NCI-H1048 (cell line): ENCODE measurements at regions not wholly inside any gene's neighbourhood (a gene's known extent, or its start where the extent isn't known, plus 50 kb on each side); places are given as distances from the start of the nearest gene placed in this dataset.
"Not testable (repeated sequence)": the region's sequence is repeated elsewhere in the genome, so short reads cannot be mapped to it uniquely, and the experiment has no call there.

ENCODE experiments used
- DNase-seq: peaks from one replicate; lab custom pipeline; 2025; lab: John Stamatoyannopoulos, UW

DNA sequence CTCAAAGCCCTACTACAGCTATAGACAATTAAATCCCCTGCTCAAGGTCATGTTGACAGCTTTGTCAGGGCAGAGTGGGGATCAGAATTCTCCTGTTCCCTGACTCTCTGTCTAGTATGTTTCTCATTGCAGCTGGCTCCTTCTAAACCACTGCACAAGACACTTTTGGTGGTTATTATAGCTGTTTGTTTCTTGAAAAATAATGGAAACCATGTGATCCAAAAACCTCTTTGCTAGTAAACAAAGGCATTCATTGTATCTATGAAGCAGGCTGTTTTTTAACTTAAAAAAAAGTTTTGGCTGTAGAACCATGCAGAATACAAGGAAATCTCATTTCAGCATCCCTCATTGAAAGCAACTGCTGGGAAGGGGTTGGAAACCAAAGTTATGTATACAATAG lies 352.5 kb upstream of the EPHA4 start:
- no peak for DNase-seq

DNA sequence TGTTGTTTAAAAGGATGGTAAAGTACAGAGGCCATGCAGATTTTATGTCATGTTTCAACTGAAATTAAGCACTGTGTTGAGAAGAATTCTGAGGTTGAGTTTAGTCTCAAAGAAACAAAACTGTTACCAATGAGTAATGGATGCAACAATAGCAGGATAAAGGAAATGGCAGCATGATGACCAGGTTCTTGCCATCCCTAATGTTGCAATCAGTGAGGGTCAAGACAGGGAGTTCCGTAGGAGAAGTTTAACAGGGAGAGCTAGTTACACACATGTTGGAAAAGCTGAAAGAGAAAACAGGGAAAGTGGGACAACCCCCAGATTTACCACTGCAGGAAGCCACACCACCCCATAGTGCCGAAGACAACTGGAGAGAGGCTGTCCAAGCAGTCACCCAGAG lies 343.8 kb upstream of the EPHA4 start:
- no peak for DNase-seq

DNA sequence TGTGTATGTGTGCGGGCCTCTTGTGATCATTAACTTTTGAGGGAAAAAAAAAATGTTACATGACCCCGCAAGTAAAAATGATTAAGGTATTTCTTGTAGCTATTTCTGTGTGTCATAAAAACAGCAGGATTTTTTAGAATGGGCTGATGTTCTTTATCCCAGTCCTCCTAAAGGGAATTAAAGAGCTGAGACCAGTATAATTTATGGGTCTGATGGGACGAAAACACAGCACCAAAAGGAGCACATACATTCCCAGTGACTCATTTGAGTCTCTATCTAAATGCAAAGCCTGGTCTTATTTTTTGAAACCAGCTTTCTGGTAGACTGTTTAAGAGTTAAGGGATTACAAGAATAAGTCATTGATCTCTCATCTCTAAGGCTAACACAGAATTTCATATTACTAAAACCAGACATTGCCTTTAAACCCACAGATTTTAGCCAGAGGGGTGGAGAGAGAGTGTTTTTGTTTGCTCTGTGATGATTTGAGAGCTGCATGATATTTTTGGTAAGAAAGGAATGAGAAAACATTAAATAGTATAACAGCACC lies 342.3 kb upstream of the EPHA4 start:
- no peak for DNase-seq

- no peak for DNase-seq
Observed at GRCh38 chr2:221911890-221912289, 339.8 kb upstream of the EPHA4 start.

DNA sequence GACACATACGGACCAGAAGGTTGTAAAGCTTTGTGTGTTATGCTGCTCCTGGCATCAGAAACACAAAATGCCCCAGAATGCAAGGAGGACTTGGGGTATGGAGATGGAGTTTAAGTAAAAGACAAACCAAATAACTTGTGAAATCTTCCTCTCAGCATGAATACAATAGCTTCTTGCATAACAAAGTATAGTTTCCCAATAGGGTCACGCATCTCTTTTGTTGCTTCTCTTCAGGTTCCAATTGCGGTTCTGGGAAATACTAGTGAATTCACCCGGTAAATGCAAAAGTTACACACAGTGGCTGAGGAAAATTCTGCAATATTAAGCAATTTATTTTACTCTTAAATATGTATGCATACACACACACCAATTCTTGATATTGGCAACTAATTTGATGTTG lies 339.2 kb upstream of the EPHA4 start:
- DNase-seq, result no peak

GRCh38 chr2:221908518-221908917 lies 336.4 kb upstream of the EPHA4 start:
- DNase-seq, result no peak

- no peak for DNase-seq
Observed at GRCh38 chr2:221897718-221898117, 325.6 kb upstream of the EPHA4 start.

- DNase-seq, result no peak
Observed at GRCh38 chr2:221896505-221897151, 324.5 kb upstream of the EPHA4 start.

DNA sequence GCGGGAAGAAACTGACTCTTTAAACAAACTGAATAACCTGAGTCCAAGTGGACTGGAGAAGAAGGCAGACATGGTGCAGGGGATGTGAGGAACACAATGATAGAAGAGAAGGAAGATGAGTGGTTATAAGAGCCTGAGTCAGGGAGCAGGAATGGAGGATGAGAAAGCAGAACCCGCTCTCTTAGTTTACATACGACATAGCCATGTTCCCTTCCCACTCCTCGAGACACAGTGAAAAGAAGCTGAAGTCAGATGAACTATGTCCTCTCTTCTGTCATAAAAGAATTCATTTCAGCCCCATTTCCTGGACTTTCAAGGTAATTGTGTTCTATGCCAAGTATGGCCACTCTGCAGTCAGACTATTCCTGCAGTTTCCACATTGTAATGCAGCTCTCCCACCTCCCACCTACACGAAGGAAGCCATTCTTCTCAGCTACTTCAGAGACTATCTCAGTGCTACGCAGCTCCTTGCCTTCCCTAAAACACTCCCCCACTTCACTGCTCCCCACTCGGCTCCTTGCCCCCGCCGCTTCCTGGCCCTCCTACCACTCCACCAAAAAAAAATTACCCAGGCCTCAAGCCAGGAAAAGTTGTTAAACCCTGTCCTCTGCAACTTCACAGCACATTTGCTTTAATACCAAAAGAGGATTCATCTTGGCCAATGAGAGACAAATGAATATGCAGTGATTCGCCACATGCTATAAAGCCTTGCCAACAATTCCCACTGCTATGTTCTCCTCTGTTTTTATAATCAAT lies 323.4 kb upstream of the EPHA4 start:
- no peak for DNase-seq

- no peak for DNase-seq
Observed at GRCh38 chr2:221893501-221893900, 321.4 kb upstream of the EPHA4 start.

- DNase-seq, result not testable (repeated sequence)
Observed at GRCh38 chr2:221892006-221892405, 319.9 kb upstream of the EPHA4 start.

DNA sequence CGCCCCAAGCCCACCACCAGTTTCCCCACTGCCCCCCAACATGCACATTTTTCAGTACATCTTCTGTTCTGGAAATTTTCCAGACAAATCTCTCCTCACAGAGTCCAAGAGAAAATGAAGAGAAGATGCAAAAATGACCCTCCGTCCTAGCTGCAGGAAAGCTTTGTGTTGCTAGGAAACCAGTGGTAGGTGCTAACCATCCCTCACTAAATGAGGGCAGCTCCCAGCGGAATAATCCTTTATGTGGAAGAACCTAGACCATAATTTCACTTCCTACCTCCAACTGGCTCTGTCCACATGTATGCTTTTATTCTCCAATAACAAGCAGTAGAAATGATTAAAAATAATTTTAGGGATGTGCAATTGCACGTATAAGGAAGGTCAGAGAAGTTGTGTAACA lies 311.9 kb upstream of the EPHA4 start:
- DNase-seq, result no peak

GRCh38 chr2:221876016-221876415 lies 303.9 kb upstream of the EPHA4 start:
- no peak for DNase-seq

DNA sequence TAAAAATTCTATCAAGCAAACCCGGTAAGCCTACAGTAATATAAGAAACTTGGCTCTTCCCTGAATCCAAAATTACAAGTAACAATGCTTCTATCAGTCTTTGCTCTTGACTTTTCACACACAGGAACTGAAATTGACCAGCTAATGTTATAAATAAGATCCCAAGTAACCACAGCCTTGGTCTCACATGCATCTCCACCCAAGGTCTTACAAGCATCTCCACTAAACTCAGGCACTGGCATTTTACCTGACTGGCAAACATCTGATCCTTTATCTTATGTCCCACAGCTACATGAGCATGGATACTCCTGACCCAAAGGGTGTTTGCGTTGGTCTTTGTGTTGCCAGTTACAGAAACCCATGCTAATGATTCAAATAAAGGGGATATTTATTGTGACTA lies 302.3 kb upstream of the EPHA4 start:
- DNase-seq, result no peak

DNA sequence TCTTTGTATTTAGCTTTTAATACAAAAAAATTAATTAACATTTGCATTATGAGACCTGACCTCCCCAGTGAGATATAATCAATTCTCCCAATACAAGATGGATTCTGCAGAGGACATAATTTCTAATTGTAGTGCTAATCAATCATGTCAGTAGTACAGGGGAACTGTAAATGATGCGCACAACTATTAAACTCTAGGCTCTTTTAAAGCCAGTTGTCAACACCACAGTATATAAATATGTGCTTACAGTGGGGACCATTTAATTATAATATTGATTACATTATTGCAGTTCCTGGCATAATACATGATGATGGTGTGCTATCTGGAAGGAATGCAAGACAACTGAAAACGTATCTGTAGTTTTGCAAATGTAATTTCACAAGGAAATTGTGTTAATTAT lies 285.6 kb upstream of the EPHA4 start:
- DNase-seq, result no peak

- no peak for DNase-seq
Observed at GRCh38 chr2:221853297-221853696, 281.2 kb upstream of the EPHA4 start.

DNA sequence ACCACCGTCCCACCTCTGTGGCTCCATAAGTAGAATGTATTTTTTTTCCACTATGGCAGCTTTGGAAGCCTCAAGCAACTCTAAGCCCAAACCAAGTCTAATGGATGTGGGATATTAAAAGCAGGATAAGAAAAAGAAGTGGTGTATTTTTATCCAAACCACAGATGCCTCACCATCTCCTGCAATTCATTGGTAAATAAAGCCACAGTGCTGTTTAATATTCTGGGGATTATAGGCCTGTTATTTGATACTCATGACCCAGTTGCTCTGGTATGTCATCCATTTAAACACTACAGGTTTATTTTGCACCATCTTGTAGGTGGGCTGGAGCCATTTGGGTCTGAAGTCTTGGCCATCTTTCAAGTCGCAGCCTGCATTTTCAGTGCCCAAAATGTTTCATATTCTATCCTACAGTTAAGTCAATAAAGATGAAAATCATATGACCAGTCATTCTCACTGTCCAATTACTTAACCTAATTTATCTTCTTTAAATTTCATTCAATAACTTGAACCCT lies 279.5 kb upstream of the EPHA4 start:
- no peak for DNase-seq

DNA sequence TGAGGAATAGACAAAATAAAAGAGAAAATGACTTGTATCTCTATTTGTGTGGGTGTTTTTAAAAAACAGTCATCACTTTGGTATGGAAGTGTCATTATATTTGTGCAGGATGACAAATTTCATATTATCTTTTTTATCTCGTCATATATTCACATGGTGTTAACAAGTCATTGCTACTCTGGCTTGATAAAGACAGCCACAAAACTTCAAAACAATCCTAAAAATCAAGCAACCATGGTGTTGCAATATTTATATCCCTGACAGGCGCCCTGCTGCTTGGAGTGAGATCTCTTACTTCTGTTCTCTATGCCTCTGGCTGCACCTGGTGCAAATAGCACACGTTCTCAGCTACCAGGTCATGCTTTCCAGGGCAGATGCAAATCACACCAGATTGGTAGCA lies 278.0 kb upstream of the EPHA4 start:
- DNase-seq, result no peak

DNA sequence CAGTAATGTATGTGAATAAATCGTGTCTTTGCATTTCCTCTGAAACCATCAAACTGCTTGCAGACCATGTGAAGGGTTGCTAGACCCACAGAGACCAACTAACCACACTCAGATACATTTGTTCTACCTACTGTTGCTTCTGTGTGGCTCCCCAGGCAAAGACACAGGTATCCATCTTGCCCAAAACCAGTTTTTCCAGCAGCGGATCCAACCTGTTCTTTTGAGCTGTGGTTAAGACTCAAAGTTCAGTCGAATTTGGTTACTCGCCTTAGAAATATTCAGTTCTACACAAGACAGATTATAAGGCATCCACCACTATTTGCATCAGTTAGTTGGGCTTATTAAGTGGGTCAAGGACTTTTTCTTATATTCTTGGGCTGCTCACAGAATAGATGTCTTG lies 276.2 kb upstream of the EPHA4 start:
- DNase-seq, result no peak

DNA sequence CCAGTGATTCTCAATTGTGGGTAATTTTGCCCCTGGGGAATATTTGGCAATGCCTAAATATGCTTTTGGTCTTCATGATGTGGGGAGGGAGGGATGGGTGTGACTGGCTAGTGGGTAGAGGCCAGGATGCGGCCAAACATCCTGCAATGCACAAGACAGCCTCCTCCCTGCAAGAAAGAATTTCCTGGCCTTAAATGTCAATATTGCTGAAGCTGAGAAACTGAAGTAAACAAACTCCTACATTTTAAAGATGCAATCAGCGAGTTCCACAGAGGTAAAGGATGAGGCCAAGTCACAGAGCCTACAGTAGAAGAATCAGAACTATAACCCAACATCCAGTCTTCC lies 272.9 kb upstream of the EPHA4 start:
- DNase-seq, result no peak

DNA sequence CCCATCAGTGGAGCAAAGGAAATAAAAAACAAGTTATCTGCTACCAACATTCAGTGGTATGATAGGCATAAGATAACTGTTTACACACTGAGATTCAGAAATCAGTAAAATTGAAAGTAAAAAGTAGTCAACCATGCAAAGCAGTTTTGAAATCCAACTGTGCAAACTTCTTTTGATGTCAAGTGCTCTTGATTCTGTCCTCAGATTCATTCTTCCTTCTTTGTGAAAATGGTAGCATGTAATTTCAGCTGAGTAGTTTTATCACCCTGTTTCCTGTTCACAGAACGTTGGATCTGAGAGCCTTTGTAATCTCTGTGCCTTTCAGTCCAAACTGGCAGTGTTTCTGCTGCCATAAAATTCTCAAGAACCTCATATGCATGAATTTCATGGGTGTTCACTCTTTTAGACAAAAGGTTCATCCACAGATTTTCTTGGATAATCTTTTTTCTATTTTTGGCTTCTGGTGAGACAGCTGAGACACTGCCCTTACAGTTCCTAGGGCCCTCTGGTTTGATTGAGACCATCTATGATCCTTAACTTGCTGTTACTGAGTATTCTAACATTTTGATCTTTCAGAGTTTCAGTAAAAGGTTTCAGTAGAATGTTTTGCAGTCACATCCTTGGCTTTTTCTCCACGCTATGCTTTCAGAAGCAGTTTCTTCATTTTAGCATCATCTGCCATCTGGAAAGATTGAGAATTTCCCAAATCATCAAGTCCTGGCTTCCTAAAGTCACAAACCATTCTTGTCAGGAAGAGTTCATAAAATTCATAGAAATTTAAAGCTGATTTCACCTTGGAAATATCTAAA lies 272.3 kb upstream of the EPHA4 start:
- no peak for DNase-seq

- DNase-seq, result no peak
Observed at GRCh38 chr2:221836095-221836494, 264.0 kb upstream of the EPHA4 start.

- no peak for DNase-seq
Observed at GRCh38 chr2:221833966-221834365, 261.9 kb upstream of the EPHA4 start.
